ENCODE measurements at regions not wholly inside any gene's neighbourhood (a gene's known extent, or its start where the extent isn't known, plus 50 kb on each side); places are given as distances from the start of the nearest gene placed in this dataset.

DNA sequence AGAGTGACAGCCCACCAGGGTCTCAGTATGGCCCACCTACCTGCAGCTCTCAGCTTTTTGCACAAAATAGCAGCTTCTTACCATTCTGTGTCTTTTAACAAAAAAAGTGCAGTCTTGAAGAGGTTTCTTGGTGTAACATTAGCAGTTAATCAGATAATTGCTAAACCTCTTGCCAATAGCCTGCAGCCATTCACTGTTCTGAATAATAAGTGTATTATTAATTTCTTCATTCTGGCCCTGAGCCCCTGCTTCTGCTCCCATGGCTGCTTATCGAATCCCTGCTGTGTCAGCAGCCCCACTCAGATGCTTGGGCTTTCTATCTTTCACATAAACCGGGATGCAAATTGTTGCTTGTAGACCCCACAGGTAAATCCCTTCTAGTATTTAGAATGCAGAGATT, 485.9 kb downstream of the CAAP1 start:
- H3K9me2 ChIP-seq (replicated peaks; ENCODE audit: control insufficient read depth, low read length), result no peaks in the 10 kb centered on the region
- H3K9me3 ChIP-seq (ENCODE audit: control insufficient read depth, insufficient read depth, low read length), result no peaks in the 10 kb centered on the region
- no peaks in the 10 kb centered on the region for H3F3A ChIP-seq (ENCODE audit: control insufficient read depth, insufficient read depth)
- TF ChIP-seq, protein P1, sequence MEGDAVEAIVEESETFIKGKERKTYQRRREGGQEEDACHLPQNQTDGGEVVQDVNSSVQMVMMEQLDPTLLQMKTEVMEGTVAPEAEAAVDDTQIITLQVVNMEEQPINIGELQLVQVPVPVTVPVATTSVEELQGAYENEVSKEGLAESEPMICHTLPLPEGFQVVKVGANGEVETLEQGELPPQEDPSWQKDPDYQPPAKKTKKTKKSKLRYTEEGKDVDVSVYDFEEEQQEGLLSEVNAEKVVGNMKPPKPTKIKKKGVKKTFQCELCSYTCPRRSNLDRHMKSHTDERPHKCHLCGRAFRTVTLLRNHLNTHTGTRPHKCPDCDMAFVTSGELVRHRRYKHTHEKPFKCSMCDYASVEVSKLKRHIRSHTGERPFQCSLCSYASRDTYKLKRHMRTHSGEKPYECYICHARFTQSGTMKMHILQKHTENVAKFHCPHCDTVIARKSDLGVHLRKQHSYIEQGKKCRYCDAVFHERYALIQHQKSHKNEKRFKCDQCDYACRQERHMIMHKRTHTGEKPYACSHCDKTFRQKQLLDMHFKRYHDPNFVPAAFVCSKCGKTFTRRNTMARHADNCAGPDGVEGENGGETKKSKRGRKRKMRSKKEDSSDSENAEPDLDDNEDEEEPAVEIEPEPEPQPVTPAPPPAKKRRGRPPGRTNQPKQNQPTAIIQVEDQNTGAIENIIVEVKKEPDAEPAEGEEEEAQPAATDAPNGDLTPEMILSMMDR (IDR thresholded peaks at IDR 0.05; ENCODE audit: low read depth, low read length, poor library complexity, severe bottlenecking), result no peak
- no peak for TF ChIP-seq EZH2phosphoT487 (IDR thresholded peaks at IDR 0.05; ENCODE audit: borderline replicate concordance, low read length)
- H4K20me1 ChIP-seq (ENCODE audit: control insufficient read depth, insufficient read depth, low read depth, low read length), result no peaks in the 10 kb centered on the region
- H3K4me3 ChIP-seq (ENCODE audit: low read length), result no peak overlapping the region
- H3K4me2 ChIP-seq (ENCODE audit: low read length), result no peak overlapping the region
- no peaks in the 10 kb centered on the region for H3K27me3 ChIP-seq (ENCODE audit: control insufficient read depth, low read length)
- H3K79me2 ChIP-seq (ENCODE audit: control insufficient read depth, low read length), result no peaks in the 10 kb centered on the region
- no peaks in the 10 kb centered on the region for H3K4me1 ChIP-seq (ENCODE audit: control insufficient read depth, low read length)
- no peak overlapping the region for H3K27ac ChIP-seq (ENCODE audit: low read depth, low read length)
- no peaks in the 10 kb centered on the region for H3K36me3 ChIP-seq (ENCODE audit: control insufficient read depth, low read length)

- H3K9me3 ChIP-seq (ENCODE audit: control insufficient read depth, insufficient read depth, low read length), result no peaks in the 10 kb centered on the region
- H3K9me2 ChIP-seq (replicated peaks; ENCODE audit: control insufficient read depth, low read length), result no peaks in the 10 kb centered on the region
- TF ChIP-seq EZH2phosphoT487 (IDR thresholded peaks at IDR 0.05; ENCODE audit: borderline replicate concordance, low read length), result no peak
- TF ChIP-seq, protein P1 (IDR thresholded peaks at IDR 0.05; ENCODE audit: low read depth, low read length, poor library complexity, severe bottlenecking), result no peak
- no peak overlapping the region for H3K4me3 ChIP-seq (ENCODE audit: low read length)
- H3F3A ChIP-seq (ENCODE audit: control insufficient read depth, insufficient read depth), result no peaks in the 10 kb centered on the region
- H3K27me3 ChIP-seq (ENCODE audit: control insufficient read depth, low read length), result no peaks in the 10 kb centered on the region
- H3K4me2 ChIP-seq (ENCODE audit: low read length), result no peak overlapping the region
- H4K20me1 ChIP-seq (ENCODE audit: control insufficient read depth, insufficient read depth, low read depth, low read length), result no peaks in the 10 kb centered on the region
- H3K79me2 ChIP-seq (ENCODE audit: control insufficient read depth, low read length), result no peaks in the 10 kb centered on the region
- H3K4me1 ChIP-seq (ENCODE audit: control insufficient read depth, low read length), result no peaks in the 10 kb centered on the region
- H3K27ac ChIP-seq (ENCODE audit: low read depth, low read length), result no peak overlapping the region
- H3K36me3 ChIP-seq (ENCODE audit: control insufficient read depth, low read length), result no peaks in the 10 kb centered on the region
These were observed 493.0 kb downstream of the CAAP1 start for GRCh38 chr9:26399556-26399955.

DNA sequence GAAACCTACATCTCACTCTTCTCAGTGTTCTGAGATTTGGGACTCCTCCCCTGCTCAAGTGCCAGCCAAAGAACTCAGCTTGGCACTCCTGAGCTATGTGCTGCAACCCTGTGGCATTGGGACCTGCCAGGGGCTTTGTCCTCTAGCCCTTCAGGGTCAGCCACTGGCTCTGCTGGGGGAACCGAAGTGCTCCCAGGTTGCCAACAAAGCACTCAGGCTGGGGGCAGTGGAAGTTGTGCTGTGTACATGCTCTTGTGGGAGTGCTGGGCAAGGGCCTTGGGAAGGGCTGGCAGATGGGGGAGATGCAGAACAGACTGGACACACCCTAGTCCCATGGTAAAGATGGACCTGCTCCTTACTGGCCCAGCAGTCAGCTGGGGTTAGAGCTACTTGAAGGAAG, 498.6 kb downstream of the CAAP1 start:
- no peaks in the 10 kb centered on the region for H3K36me3 ChIP-seq (ENCODE audit: control insufficient read depth, low read length)
- no peak overlapping the region for H3K4me2 ChIP-seq (ENCODE audit: low read length)
- H3K79me2 ChIP-seq (ENCODE audit: control insufficient read depth, low read length), result no peaks in the 10 kb centered on the region
- no peaks in the 10 kb centered on the region for H3K27me3 ChIP-seq (ENCODE audit: control insufficient read depth, low read length)
- no peak overlapping the region for H3K27ac ChIP-seq (ENCODE audit: low read depth, low read length)
- H3K9me3 ChIP-seq (ENCODE audit: control insufficient read depth, insufficient read depth, low read length), result no peaks in the 10 kb centered on the region
- H3K4me1 ChIP-seq (ENCODE audit: control insufficient read depth, low read length), result no peaks in the 10 kb centered on the region
- no peaks in the 10 kb centered on the region for H3K9me2 ChIP-seq (replicated peaks; ENCODE audit: control insufficient read depth, low read length)
- no peaks in the 10 kb centered on the region for H4K20me1 ChIP-seq (ENCODE audit: control insufficient read depth, insufficient read depth, low read depth, low read length)
- no peak for TF ChIP-seq EZH2phosphoT487 (IDR thresholded peaks at IDR 0.05; ENCODE audit: borderline replicate concordance, low read length)
- TF ChIP-seq, protein P1 (IDR thresholded peaks at IDR 0.05; ENCODE audit: low read depth, low read length, poor library complexity, severe bottlenecking), result no peak
- no peak overlapping the region for H3K4me3 ChIP-seq (ENCODE audit: low read length)
- no peaks in the 10 kb centered on the region for H3F3A ChIP-seq (ENCODE audit: control insufficient read depth, insufficient read depth)

- no peaks in the 10 kb centered on the region for H3K27me3 ChIP-seq (ENCODE audit: control insufficient read depth, low read length)
- H3K36me3 ChIP-seq (ENCODE audit: control insufficient read depth, low read length), result no peaks in the 10 kb centered on the region
- no peak overlapping the region for H3K4me2 ChIP-seq (ENCODE audit: low read length)
- H3K4me1 ChIP-seq (ENCODE audit: control insufficient read depth, low read length), result no peaks in the 10 kb centered on the region
- no peak overlapping the region for H3K4me3 ChIP-seq (ENCODE audit: low read length)
- TF ChIP-seq, protein P1 (IDR thresholded peaks at IDR 0.05; ENCODE audit: low read depth, low read length, poor library complexity, severe bottlenecking), result no peak
- no peak for TF ChIP-seq EZH2phosphoT487 (IDR thresholded peaks at IDR 0.05; ENCODE audit: borderline replicate concordance, low read length)
- no peaks in the 10 kb centered on the region for H3F3A ChIP-seq (ENCODE audit: control insufficient read depth, insufficient read depth)
- no peaks in the 10 kb centered on the region for H3K9me2 ChIP-seq (replicated peaks; ENCODE audit: control insufficient read depth, low read length)
- H4K20me1 ChIP-seq (ENCODE audit: control insufficient read depth, insufficient read depth, low read depth, low read length), result no peaks in the 10 kb centered on the region
- H3K9me3 ChIP-seq (ENCODE audit: control insufficient read depth, insufficient read depth, low read length), result no peaks in the 10 kb centered on the region
- H3K27ac ChIP-seq (ENCODE audit: low read depth, low read length), result no peak overlapping the region
- no peaks in the 10 kb centered on the region for H3K79me2 ChIP-seq (ENCODE audit: control insufficient read depth, low read length)
These were observed 500.0 kb downstream of the CAAP1 start for GRCh38 chr9:26392639-26393038.
